Bone marrow (tissue), 2 donors: ENCODE measurements at regions not wholly inside any gene's neighbourhood (a gene's known extent, or its start where the extent isn't known, plus 50 kb on each side); places are given as distances from the start of the nearest gene placed in this dataset.
"Not testable (repeated sequence)": the region's sequence is repeated elsewhere in the genome, so short reads cannot be mapped to it uniquely, and the experiment has no call there.

Experiments used
- DNase-seq, 2 donors: peaks; one replicate each; lab custom pipeline; 2025; lab: John Stamatoyannopoulos, UW

DNA sequence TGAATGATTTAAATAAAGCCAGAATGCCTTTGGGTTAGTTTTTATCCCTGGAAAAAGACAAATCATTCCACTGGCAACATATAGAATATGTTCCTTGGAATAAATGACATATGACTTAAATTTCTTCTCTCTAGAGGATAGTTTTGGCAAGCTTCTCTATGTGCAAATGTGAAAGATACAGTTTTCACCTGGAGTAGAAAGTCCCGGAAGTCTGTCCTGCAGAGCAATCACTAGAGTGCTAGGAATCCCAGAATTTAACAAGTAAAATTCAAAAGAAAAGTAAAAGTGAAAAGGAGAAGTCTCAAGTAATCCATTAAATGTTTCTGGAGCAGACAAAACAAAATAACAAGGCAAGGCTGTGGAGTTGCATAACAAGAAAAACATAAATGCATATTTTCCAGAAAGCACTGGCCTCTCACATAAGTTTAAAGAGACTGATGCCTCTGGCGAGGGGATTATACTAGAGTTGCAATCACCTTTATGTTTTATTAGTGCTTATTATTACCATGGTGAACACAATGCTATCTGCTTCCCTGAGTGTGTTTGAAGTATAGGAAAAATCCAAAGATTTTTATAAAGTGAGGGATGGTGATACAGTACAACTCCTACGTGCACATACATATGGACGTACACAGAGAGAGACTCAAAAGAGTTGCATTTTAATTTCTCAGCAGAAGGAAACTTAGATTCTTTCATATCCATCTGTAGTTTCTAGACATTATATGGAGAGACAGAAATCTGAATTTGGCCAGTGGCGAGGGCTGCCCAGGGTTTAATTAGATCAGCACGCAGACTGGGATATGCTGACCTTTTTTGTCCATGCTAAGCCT, 188.3 kb upstream of the ANKRD55 start:
- no peak for DNase-seq

DNA sequence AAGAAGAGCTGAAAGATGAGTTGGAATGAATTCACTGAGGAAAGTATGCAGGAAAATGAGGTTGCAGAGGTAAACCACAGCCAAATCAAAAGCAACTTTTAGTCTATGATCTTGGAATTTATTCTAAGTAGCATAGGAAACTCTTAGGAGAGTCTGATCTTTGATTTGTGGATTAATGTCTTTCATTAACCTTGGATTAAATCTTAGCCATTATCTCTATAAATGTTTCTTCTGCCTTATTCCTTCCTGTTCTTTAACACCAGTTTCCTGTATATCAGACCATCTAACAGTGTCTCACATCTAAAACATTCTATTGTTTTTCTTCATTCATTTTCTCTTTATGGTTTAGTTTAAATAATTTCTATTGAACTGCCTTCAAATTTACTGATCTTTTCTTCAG, 187.2 kb upstream of the ANKRD55 start:
- no peak for DNase-seq

GRCh38 chr5:56419667-56420066, 186.5 kb upstream of the ANKRD55 start:
- no peak for DNase-seq

- peak; percentile 33 to 83 for DNase-seq
Measured at GRCh38 chr5:56415356-56415765, 182.2 kb upstream of the ANKRD55 start.

GRCh38 chr5:56414066-56414465, 180.9 kb upstream of the ANKRD55 start:
- DNase-seq: peak in 1 of 2 donors; percentile 47

GRCh38 chr5:56413546-56413945, 180.4 kb upstream of the ANKRD55 start:
- no peak for DNase-seq

- DNase-seq: peak in 1 of 2 donors; percentile 6
Measured at GRCh38 chr5:56412601-56413379, 179.7 kb upstream of the ANKRD55 start.

GRCh38 chr5:56410696-56411095, 177.6 kb upstream of the ANKRD55 start:
- no peak for DNase-seq

DNA sequence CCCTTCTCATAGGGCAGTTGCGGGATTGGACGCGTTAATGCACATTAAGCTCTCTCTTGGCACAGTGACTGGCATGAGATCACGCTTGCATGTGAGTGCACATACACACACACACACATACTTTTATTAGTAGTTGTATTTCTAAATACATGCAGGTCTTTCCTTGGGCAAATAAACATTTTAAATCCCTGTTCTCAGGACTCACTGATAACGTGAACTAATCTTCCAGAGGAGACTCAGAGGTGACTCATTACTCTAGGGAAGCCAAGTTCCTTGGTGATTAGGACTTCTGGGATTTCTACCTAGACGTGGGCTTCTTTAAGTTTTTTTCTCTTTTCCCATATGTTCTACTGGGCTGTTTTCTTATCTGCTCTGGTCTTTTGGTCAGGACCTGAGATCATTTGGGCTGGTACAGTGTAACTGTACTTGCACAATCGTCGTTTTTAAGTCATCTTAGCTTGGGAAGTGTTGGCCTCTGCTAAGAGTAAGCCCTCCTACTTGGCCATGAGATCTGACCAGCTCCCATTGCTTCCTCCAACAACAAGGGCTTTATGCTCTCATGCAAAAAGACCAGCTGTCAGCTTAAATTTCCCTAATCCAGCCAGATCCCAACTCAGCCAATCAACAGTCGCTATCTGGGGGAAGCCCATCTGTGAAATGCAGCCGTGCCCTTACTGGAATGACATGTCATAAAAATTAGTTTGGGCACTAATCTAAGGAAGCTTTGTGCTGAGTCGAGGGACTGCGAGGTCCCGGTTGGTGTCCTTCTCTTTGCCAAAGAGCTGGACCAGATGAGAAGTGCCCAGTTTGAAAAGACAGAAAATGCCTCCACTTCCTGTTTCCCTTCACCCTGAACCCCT, 176.4 kb upstream of the ANKRD55 start:
- DNase-seq: no peak

- no peak for DNase-seq
Measured at GRCh38 chr5:56406838-56407237, 173.7 kb upstream of the ANKRD55 start.

DNA sequence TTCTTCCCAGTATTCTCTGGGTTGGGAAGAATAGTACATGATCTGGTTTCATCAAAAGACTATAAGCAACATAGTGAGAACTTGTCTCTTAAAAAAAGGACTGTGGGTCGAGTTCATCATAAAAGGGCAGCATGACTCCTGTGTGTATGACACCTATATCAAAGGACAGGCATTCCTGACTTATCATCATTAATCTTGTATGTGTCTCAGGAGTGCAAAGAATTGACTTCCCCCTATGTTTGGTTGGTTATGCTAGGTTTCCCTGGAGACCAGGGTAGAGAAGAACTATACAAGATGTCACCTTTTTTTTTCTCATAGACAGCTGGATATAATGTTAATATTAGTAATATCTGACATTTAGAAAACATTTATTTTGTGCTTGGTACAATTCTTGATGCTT, 173.1 kb upstream of the ANKRD55 start:
- DNase-seq: no peak

- no peak for DNase-seq
Measured at GRCh38 chr5:56405116-56405908, 172.2 kb upstream of the ANKRD55 start.

DNA sequence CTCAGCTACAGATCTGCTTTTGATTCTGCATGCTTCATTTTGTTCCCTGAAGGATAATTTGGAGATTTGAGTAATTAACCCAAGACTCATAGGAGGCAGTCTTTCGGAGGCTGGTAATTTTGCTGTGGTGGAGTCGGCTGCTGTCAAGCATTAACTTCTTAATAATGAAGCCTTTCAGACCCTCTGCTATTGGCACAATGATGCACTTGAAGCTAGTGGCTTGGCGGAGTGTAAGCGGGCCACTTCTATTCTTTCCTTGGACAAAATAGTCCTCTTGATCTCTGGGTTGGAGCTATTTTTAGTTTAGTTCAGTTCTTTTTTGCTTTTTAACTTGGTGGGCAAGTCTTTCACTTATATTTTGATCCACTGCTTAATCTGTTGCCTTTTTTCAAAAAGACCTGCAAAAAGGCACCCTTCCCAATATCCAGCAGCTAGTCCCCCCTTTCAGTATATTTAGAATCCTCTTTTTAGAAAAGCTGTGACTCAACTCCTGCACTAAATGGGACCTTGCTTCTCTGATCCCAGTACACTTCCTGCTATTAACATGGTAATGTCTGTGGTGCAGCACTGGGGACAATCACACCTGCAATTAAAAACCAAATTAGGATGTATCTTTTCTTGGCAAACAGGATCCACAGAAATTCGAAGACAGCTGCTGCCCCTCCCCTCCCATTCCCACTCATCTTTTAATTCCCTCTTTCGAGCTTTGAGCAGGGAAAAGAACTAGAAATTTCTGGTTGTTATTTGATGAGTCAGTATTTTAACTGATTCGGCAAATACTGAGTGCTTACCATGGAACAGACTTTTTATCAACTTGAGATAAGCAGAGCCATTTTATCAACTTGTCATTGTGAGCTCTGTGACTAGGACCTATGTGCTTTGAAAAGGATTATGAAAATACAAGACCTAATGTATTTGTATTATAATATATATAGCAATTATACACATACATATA, 169.4 kb upstream of the ANKRD55 start:
- no peak for DNase-seq

DNA sequence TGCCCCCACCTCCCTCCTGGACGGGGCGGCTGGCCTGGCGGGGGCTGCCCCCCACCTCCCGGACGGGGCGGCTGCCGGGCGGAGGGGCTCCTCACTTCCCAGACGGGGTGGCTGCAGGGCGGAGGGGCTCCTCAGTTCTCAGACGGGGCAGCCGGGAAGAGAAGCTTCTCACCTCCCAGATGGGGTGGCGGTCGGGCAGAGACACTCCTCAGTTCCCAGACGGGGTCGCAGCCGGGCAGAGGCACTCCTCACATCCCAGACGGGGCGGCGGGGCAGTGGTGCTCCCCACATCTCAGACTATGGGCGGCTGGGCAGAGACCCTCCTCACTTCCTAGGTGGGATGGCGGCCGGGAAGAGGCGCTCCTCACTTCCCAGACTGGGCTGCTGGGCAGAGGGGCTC, 164.7 kb upstream of the ANKRD55 start:
- not testable (repeated sequence) for DNase-seq

DNA sequence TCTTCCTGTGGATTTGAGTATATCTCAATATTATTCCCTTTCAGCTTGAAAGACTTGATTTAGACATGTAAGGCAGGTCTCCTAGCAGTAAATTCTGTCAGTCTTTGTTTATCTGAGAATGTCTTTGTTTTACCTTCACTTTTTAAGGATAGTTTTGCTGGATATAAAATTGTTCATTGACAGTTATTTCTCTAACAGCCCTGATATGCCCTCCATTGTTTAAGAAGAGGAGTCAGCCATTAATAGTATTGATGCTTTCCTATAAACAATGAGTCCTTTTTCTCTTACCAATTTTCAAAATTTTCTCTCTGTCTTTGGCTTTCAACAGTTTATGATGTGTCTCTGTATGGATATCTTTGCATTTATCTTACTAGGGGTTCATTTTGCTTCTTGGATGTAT, 163.5 kb upstream of the ANKRD55 start:
- DNase-seq: no peak

GRCh38 chr5:56389261-56389660, 156.1 kb upstream of the ANKRD55 start:
- no peak for DNase-seq

GRCh38 chr5:56388229-56388985, 155.3 kb upstream of the ANKRD55 start:
- no peak for DNase-seq

GRCh38 chr5:56386046-56386445, 152.9 kb upstream of the ANKRD55 start:
- DNase-seq: no peak

DNA sequence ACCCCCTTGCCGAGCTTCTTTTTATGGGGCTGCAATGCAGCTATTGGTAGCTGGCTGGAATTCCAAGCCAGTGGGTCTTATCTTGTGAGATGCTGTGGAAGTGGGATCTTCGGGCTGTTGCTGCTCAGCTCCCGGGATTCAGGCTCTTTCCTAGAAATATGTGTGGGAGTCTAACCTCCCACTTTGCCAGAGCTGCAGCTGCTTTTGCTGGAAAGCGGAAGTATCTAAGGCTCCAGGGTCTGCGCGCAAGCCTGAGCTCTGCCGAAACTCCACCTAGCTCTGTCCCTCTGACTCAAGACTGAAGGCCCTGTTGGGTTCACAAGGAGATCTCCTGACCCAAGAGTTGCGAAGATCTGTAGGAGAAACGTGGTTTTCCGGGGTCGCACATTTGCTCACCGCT, 151.1 kb upstream of the ANKRD55 start:
- DNase-seq: no peak

DNA sequence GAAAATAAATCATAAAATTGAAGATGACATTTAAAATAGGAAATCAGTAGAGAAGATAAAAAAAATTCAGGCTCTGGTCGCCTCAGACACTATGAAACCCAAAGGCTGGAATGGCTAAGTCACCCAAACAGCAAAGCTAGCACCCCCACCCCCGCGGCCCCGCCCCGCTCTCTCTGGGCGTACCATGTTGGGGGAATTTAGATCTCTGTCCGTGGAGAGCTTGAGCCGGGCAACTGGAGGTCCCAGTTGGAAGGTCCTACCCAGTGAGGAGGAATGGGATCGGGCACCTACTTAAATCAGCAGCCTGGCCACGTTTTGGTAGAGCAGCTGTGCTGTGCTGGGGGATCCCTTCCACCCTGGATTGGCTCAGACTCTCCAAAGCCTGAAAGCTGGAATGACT, 150.6 kb upstream of the ANKRD55 start:
- no peak for DNase-seq
